ENCODE measurements at regions not wholly inside any gene's neighbourhood (a gene's known extent, or its start where the extent isn't known, plus 50 kb on each side); places are given as distances from the start of the nearest gene placed in this dataset.
"Not testable (repeated sequence)": the region's sequence is repeated elsewhere in the genome, so short reads cannot be mapped to it uniquely, and the experiment has no call there.

GRCh38 chr7:149681274-149681673, 92.1 kb downstream of the ZNF467 start:
- no peak for DNase-seq

- DNase-seq: no peak
Measured at GRCh38 chr7:149680331-149681025, 92.9 kb downstream of the ZNF467 start.

DNA sequence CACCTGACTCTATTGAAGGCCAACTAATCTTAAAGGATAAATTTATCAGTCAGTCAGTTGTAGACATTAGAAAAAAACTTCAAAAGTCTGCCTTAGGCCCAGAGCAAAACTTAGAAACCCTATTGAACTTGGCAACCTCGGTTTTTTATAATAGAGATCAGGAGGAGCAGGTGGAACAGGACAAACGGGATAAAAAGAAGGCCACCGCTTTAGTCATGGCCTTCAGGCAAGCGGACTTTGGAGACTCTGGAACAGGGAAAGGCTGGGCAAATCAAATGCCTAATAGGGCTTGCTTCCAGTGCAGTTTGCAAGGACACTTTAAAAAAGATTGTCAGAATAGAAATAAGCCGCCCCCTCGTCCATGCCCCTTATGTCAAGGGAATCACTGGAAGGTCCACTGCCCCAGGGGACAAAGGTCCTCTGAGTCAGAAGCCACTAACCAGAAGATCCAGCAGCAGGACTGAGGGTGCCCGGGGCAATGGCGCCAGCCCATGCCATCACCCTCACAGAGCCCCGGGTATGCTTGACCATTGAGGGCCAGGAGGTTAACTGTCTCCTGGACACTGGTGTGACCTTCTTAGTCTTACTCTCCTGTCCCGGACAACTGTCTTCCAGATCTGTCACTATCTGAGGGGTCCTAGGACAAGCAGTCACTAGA, 98.5 kb downstream of the ZNF467 start:
- not testable (repeated sequence) for DNase-seq

- no peak for DNase-seq
Measured at GRCh38 chr7:149673006-149673405, 100.4 kb downstream of the ZNF467 start.

GRCh38 chr7:149670288-149670687, 103.1 kb downstream of the ZNF467 start:
- no peak for DNase-seq

DNA sequence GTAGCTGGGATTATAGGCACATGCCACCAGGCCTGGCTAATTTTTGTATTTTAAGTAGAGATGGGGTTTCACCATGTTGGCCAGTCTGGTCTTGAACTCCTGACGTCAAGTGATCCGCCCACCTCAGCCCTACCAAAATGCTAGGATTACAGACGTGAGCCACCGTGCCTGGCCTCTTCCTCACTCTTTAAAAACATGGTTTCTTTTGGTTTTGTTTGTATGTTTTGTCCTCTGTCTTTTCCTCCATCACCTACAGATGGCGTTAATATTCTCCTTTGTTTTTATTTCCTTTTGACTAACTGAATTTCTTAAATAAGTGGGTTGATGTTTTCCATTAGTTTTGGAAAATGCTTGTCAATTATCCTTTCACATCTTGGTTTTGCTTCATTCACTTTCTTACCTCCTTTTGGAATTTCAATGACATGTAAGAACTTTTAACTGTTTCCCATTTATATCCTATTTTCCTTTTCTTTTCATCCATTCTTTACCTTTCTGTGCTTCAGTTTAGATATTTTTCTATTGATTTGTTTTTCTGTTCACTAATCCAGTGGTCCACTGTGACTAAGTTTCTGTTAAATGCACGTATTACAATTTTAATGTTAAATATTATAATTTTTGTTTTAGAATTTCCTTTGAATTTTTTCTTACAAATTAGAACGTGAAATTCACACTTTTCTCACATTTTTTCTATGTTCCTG, 104.1 kb downstream of the ZNF467 start:
- no peak for DNase-seq

GRCh38 chr7:149666360-149666945, 106.9 kb downstream of the ZNF467 start:
- no peak for DNase-seq

DNA sequence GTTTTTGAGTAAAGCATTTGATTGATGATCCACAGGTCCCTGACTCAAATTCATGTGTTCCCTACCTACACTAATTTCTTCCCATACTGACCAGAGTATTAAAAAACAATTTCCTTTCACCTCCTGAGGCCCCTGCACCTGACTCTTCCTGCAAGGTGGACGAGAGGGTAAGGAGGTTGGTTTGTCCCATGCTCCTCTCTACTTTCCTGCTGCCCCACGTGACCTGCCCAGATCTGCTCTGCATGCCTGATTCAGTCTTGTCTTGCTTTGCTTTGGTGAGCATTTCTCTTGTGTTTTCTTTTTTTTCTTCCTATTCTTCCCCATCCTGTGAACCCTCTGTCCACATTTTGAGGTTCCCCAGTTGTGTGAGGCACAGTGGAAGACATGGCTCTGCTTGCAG, 107.8 kb downstream of the ZNF467 start:
- DNase-seq: not testable (repeated sequence)

DNA sequence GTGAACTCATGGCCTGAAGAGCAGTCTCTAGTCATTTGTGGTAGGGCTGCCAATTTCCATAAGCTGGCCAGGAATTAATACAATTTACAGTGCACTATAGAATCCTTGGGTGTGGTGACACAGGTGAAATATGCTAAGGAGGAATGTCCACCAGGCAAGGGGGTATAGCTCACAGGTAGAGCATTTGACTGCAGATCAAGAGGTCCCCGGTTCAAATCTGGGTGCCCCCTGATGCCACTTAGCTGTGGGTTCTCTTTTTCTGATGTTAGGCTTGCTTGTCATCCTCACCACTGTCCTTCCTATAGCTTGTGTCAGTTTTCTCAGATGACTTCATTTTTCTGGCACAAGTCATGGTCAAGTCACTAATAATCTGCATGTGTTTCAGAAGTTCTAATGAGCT, 108.7 kb downstream of the ZNF467 start:
- no peak for DNase-seq

DNA sequence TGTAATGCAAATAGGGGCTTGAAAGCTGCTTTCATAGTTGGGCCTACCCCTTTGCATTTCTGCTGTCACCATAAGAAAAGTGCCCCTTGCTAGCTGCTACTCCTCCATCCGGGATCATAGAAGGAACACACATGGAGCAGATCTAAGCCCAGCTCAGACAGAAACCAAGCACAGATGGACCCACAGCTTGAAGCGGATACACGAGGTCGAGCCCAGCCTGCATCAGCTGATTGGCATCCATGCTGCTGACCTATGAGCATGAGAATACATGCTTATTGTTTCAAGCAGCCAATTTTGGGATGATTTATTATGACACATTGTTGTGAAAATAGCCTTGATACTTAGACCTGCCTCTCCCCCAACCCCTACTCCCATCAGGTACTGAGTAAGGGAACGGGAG, 109.2 kb downstream of the ZNF467 start:
- DNase-seq: no peak

GRCh38 chr7:149662591-149663095, 110.7 kb downstream of the ZNF467 start:
- DNase-seq: no peak

DNA sequence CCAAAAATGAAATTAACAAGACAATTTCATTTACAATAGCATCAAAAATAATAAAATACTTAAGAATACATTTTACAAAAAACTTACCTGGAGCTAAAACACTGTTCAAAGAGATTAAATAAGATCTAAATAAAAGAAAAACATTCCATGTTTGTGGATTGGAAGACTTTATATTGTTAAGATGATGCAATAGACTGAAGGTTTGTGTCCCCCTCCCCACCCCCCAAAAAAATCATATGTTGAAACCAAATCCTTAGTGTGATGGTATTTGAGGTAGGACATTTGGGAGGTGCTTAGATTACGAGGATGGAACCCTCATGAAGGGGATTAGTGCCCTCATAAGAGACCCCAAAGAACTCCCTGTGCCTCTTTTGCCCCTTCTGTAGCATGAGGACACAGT, 117.6 kb downstream of the ZNF467 start:
- DNase-seq: no peak

DNA sequence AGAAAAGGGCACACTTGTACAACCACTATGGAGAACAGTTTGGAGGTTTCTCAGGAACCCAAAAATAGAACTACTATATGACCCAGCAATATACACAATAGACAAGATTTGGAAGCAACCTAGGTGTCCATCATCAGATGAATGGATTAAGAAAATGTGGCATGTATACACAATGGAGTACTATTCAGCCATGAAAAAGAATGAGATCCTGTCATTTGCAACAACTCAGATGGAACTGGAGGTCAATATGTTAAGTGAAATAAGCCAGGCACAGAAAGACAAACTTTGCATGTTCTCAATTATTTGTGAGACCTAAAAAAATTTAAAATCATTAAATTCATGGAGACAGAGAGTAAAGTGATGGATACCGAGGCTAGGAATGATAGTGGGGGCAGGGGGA, 118.8 kb downstream of the ZNF467 start:
- DNase-seq: no peak

- DNase-seq: not testable (repeated sequence)
Measured at GRCh38 chr7:149650190-149650589, 123.2 kb downstream of the ZNF467 start.

DNA sequence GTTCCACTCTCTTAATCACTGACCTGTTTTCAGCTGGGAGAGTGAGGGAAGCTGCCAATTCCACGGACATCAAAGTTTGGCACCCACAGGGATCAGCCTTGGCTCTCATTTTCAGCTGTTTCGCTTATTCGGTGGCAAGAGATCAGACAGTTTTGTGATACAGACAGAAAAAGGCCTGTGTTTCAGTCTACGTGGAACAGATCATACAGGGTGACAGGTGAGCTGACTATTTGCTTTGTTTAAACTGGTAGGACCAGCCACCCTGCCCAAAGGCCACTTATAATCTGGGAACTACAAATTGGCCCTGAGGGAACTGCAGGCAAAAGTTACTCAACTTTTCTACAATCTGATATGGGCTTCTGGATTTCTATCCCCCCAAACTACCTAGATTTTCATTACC, 128.6 kb downstream of the ZNF467 start:
- DNase-seq: no peak

GRCh38 chr7:149642589-149642988, 130.8 kb downstream of the ZNF467 start:
- no peak for DNase-seq

GRCh38 chr7:149638566-149639320, 134.6 kb downstream of the ZNF467 start:
- DNase-seq: no peak

- no peak for DNase-seq
Measured at GRCh38 chr7:149637911-149638565, 135.3 kb downstream of the ZNF467 start.

- DNase-seq: no peak
Measured at GRCh38 chr7:149635561-149636329, 137.6 kb downstream of the ZNF467 start.

- no peak for DNase-seq
Measured at GRCh38 chr7:149633976-149634945, 136.7 kb upstream of the ZNF746 start.

All from T1000 (cell line).